ENCODE measurements at regions not wholly inside any gene's neighbourhood (a gene's known extent, or its start where the extent isn't known, plus 50 kb on each side); places are given as distances from the start of the nearest gene placed in this dataset.

GRCh38 chr5:58394339-58394738 lies 65.5 kb downstream of the PLK2 start:
- no peak overlapping the region for H3K23ac ChIP-seq (ENCODE audit: insufficient read length)
- POLR2A ChIA-PET (ENCODE audit: partially characterized antibody): no interaction called here
- no peak for TF ChIP-seq CHD1 (IDR thresholded peaks at IDR 0.05; ENCODE audit: low read depth, low read length)
- no peak for TF ChIP-seq EZH2 (IDR thresholded peaks at IDR 0.05; ENCODE audit: low read depth, low read length, severe bottlenecking)
- TF ChIP-seq ASH2L (IDR thresholded peaks at IDR 0.05; ENCODE audit: low read length): no peak
- no peak for TF ChIP-seq JUND (IDR thresholded peaks at IDR 0.05; ENCODE audit: low read length)
- no peak for TF ChIP-seq NANOG (IDR thresholded peaks at IDR 0.05; ENCODE audit: insufficient read depth, low read depth, low read length, poor library complexity, severe bottlenecking)
- TF ChIP-seq BCL11A (IDR thresholded peaks at IDR 0.05; ENCODE audit: low read depth in 2 of 2, low read length in 2 of 2): no peak
- TF ChIP-seq ATF3 (IDR thresholded peaks at IDR 0.05; ENCODE audit: insufficient read depth, low read depth, low read length): no peak
- TF ChIP-seq CEBPB (IDR thresholded peaks at IDR 0.05; ENCODE audit: low read depth, low read length): no peak
- TF ChIP-seq KDM1A (IDR thresholded peaks at IDR 0.05; ENCODE audit: borderline replicate concordance, low read length): no peak
- TF ChIP-seq CHD2 (IDR thresholded peaks at IDR 0.05; ENCODE audit: low read length): no peak
- TF ChIP-seq HDAC2 (IDR thresholded peaks at IDR 0.05; ENCODE audit: borderline replicate concordance in 1 of 2, low read depth in 2 of 2, low read length in 2 of 2): no peak
- TF ChIP-seq HDAC6 (IDR thresholded peaks at IDR 0.05; ENCODE audit: low read depth, low read length): no peak
- no peak for TF ChIP-seq NRF1 (IDR thresholded peaks at IDR 0.05; ENCODE audit: low read depth, low read length)
- TF ChIP-seq SP4 (IDR thresholded peaks at IDR 0.05; ENCODE audit: low read length): no peak
- TF ChIP-seq BRCA1 (IDR thresholded peaks at IDR 0.05; ENCODE audit: low read depth, low read length): no peak

More at GRCh38 chr5:58394339-58394738, 65.5 kb downstream of the PLK2 start:
- Histone ChIP-seq H3K4me3 (ENCODE audit: extremely low read depth in 1 of 4, insufficient read depth in 2 of 4, low read depth in 3 of 4, low read length in 4 of 4) (no peak overlapping the region), H3K4ac (replicated peaks; ENCODE audit: insufficient read length, low read depth, low read length) (no peak overlapping the region), H2AFZ (ENCODE audit: low read length) (no peak overlapping the region), H3K9ac (replicated peaks in 1 of 4; ENCODE audit: extremely low read depth in 1 of 4, low read depth in 3 of 4, low read length in 3 of 4) (no peak overlapping the region), H3K79me2 (ENCODE audit: control insufficient read depth in 1 of 2, insufficient read depth in 2 of 2, low read length in 2 of 2) (no peaks in the 10 kb centered on the region), H2BK12ac (ENCODE audit: low read depth, low read length) (no peak overlapping the region), H4K8ac (ENCODE audit: extremely low read depth, insufficient read depth, low read length) (no peak overlapping the region), H3K18ac (ENCODE audit: extremely low read depth, low read length) (no peak overlapping the region), H3K56ac (replicated peaks; ENCODE audit: insufficient read length, low read depth, low read length) (no peak overlapping the region), H2BK20ac (ENCODE audit: low read length) (no peak overlapping the region), H3K4me2 (ENCODE audit: insufficient read depth in 1 of 2, low read depth in 2 of 2, low read length in 2 of 2) (no peak overlapping the region), H4K91ac (replicated peaks; ENCODE audit: insufficient read length, low read length) (no peak overlapping the region), H4K20me1 (replicated peaks in 1 of 2; ENCODE audit: control insufficient read depth in 1 of 2, insufficient read depth in 2 of 2, low read length in 2 of 2) (no peaks in the 10 kb centered on the region), H4K5ac (ENCODE audit: insufficient read length, low read depth, low read length) (no peak overlapping the region), H3K14ac (ENCODE audit: insufficient read length) (no peak overlapping the region), H3K23me2 (ENCODE audit: low read depth, low read length) (no peaks in the 10 kb centered on the region), H3K27ac (ENCODE audit: low read depth, low read length) (no peak overlapping the region), H2AK5ac (ENCODE audit: low read depth, low read length) (no peak overlapping the region), H2BK5ac (ENCODE audit: low read depth, low read length) (no peak overlapping the region), H2BK15ac (ENCODE audit: low read length) (no peak overlapping the region), H3K4me1 (replicated peaks in 1 of 4; ENCODE audit: control insufficient read depth in 3 of 4, insufficient read depth in 4 of 4, low read length in 3 of 4) (peaks cover 0 to 4% (median 2%) of the 10 kb centered on the region in 4 experiments; a peak in 3 of 7 replicates), H3K9me3 (ENCODE audit: insufficient read depth in 2 of 2, low read depth in 1 of 2, low read length in 1 of 2) (peaks cover 0 to 3% of the 10 kb centered on the region in 2 experiments; a peak in 1 of 4 replicates), H3K27me3 (replicated peaks in 1 of 4; ENCODE audit: control insufficient read depth in 3 of 4, extremely low read depth in 1 of 4, insufficient read depth in 3 of 4, low read length in 3 of 4) (no peaks in the 10 kb centered on the region), H2BK120ac (replicated peaks; ENCODE audit: low read depth, low read length) (no peak overlapping the region), H3K36me3 (ENCODE audit: control insufficient read depth in 2 of 4, insufficient read depth in 4 of 4, low read length in 3 of 4) (no peaks in the 10 kb centered on the region), H3K79me1 (ENCODE audit: low read depth, low read length) (no peaks in the 10 kb centered on the region)
- CTCF ChIA-PET (ENCODE audit: partially characterized antibody): interaction anchor here (1.4 kb wide), 1 partner anchor 10 kb away, joined by 3 read pairs; no protein-coding TSS in a partner anchor
- WGBS, 2 experiments (ENCODE audit: extremely low coverage in 1 of 2, insufficient coverage in 1 of 2, insufficient read length in 1 of 2, insufficient replicate concordance in 2 of 2, low coverage in 1 of 2, low lambda C conversion rate in 2 of 2, missing lambda C conversion rate in 1 of 2): 86% methylated on average over 2 of the region's 2 CpGs; no CpG with 5 or more reads in 1 of the 2 experiments
- DNase-seq (ENCODE audit: low read depth in 1 of 2, low spot score in 2 of 2) (no peak), FAIRE-seq (no peak)

All from H1 (cell line).